ENCODE measurements at regions not wholly inside any gene's neighbourhood (a gene's known extent, or its start where the extent isn't known, plus 50 kb on each side); places are given as distances from the start of the nearest gene placed in this dataset.

DNA sequence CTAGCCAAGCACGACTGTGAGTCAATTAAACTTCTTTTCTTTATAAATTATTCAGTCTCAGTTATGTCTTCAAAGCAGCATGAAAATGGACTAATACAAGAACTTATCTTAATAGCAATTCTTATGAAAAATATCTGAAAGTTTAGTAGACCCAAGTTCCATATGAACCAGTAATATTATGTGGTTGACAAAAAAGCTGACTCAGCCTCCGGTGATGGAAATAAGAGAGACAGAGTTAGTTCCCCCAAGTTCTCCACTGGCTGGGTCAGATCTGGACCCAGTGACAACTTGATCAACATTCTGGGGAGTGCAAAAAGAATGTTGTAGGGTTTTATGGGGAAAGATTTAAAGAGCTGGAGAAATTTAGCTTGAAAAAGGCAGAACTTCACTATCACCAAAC is 72.5 kb upstream of the DNAH14 start:
- Histone ChIP-seq H3K4me1 (ENCODE audit: low read depth, poor library complexity, severe bottlenecking) (peaks cover 16% of the 10 kb centered on the region), H3K79me2 (ENCODE audit: insufficient read depth, low read depth) (no peaks in the 10 kb centered on the region), H3K36me3 (ENCODE audit: insufficient read depth) (no peaks in the 10 kb centered on the region), H3K9ac (no peak overlapping the region), H3K4me3 (IDR thresholded peaks at IDR 0.05; ENCODE audit: insufficient read depth, low read depth, low read length) (no peak overlapping the region), H3K27ac (no peak overlapping the region), H4K20me1 (ENCODE audit: insufficient read depth) (no peaks in the 10 kb centered on the region), H3K27me3 (ENCODE audit: insufficient read depth, low read depth) (no peaks in the 10 kb centered on the region), H3K4me2 (no peak overlapping the region), H2AFZ (ENCODE audit: low read depth) (no peak overlapping the region)
- TF ChIP-seq, protein P1, sequence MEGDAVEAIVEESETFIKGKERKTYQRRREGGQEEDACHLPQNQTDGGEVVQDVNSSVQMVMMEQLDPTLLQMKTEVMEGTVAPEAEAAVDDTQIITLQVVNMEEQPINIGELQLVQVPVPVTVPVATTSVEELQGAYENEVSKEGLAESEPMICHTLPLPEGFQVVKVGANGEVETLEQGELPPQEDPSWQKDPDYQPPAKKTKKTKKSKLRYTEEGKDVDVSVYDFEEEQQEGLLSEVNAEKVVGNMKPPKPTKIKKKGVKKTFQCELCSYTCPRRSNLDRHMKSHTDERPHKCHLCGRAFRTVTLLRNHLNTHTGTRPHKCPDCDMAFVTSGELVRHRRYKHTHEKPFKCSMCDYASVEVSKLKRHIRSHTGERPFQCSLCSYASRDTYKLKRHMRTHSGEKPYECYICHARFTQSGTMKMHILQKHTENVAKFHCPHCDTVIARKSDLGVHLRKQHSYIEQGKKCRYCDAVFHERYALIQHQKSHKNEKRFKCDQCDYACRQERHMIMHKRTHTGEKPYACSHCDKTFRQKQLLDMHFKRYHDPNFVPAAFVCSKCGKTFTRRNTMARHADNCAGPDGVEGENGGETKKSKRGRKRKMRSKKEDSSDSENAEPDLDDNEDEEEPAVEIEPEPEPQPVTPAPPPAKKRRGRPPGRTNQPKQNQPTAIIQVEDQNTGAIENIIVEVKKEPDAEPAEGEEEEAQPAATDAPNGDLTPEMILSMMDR (conservative IDR thresholded peaks at IDR 0.05; ENCODE audit: low read depth, low read length), result no peak

DNA sequence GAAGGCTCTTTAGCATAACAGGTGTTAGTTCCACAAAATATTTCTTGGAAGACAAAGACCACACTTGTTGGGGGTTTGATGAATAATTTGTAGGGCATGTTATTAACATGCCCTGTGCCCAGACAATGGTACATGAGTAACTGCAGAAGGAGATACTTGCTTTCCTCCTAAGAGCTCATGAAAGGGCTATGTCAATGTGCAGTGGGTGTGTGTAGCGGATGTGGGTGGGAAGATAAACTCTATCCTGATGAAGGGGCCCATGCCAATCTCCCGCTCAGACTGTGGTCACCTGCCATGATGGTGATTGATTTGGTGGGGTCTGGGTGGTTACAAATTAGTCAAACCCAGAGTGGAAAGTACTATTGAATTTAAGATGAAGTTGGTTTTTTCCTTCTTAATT is 69.8 kb upstream of the DNAH14 start:
- no peaks in the 10 kb centered on the region for H3K79me2 ChIP-seq (ENCODE audit: insufficient read depth, low read depth)
- no peaks in the 10 kb centered on the region for H3K36me3 ChIP-seq (ENCODE audit: insufficient read depth)
- no peak overlapping the region for H2AFZ ChIP-seq (ENCODE audit: low read depth)
- TF ChIP-seq, protein P1 (conservative IDR thresholded peaks at IDR 0.05; ENCODE audit: low read depth, low read length), result no peak
- H3K4me2 ChIP-seq, result no peak overlapping the region
- H3K4me1 ChIP-seq (ENCODE audit: low read depth, poor library complexity, severe bottlenecking), result no peaks in the 10 kb centered on the region
- H3K27ac ChIP-seq, result no peak overlapping the region
- H4K20me1 ChIP-seq (ENCODE audit: insufficient read depth), result no peaks in the 10 kb centered on the region
- no peak overlapping the region for H3K4me3 ChIP-seq (IDR thresholded peaks at IDR 0.05; ENCODE audit: insufficient read depth, low read depth, low read length)
- no peaks in the 10 kb centered on the region for H3K27me3 ChIP-seq (ENCODE audit: insufficient read depth, low read depth)
- no peak overlapping the region for H3K9ac ChIP-seq

DNA sequence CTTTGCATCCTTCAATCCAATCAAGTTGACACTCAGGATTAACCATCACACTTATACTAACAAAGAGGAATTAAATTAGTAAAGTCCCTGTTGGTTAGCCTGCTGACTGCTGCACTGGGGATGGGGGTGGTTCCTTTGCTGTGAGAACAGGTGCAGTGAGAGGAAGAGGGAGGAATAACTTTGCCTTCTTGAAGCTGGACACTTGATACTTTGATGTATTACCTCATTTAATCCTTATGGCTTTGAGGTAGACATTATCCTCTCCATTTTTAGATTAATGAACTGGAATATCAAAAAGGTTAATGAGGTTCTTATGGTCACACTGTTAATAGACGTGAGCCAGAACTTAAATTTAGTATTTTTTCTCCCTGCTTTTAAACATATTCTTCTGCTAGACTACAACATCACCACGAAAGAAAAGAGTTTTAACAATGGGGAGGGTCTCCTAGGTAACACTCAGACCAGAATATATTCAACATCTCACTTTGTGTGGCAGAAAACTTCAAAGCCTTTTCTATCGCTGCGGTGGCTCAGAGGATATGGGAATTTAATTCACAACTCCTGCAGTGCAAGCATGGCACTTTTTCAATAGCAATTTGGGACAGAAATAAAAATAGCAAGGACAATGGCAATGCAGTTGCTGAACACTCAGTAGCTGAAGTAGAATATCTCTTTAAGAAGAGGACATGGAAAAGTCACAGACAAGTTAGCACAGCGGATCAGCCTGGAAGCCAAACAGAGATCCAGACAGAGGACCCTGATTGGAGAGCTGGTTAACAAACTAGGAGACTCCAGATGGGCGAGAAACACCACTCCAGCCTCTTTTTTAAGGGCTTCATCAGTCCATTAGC is 68.8 kb upstream of the DNAH14 start:
- Histone ChIP-seq H3K4me3 (IDR thresholded peaks at IDR 0.05; ENCODE audit: insufficient read depth, low read depth, low read length) (no peak overlapping the region), H3K27me3 (ENCODE audit: insufficient read depth, low read depth) (no peaks in the 10 kb centered on the region), H4K20me1 (ENCODE audit: insufficient read depth) (no peaks in the 10 kb centered on the region), H3K36me3 (ENCODE audit: insufficient read depth) (no peaks in the 10 kb centered on the region), H3K27ac (no peak overlapping the region), H3K79me2 (ENCODE audit: insufficient read depth, low read depth) (no peaks in the 10 kb centered on the region), H3K4me2 (no peak overlapping the region), H3K4me1 (ENCODE audit: low read depth, poor library complexity, severe bottlenecking) (no peaks in the 10 kb centered on the region), H2AFZ (ENCODE audit: low read depth) (no peak overlapping the region), H3K9ac (no peak overlapping the region)
- TF ChIP-seq, protein P1 (conservative IDR thresholded peaks at IDR 0.05; ENCODE audit: low read depth, low read length), result no peak

DNA sequence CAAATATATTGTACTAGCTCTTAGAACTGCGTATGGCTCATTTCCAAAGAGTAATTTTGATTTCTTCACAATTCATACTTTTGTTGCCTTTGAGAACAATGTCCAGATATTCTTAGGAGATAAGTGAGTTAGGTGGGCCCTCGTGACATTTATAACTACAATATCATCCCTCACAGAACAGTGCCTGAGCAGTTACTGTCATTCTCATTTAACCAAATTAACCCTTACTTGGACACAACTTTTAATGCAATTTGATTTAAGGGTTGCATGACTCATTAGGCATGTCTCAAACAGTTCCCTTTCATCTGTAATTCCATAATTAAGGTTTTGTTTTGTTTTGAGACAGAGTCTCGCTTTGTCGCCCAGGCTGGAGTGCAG is 68.1 kb upstream of the DNAH14 start:
- Histone ChIP-seq H3K4me3 (IDR thresholded peaks at IDR 0.05; ENCODE audit: insufficient read depth, low read depth, low read length) (no peak overlapping the region), H3K79me2 (ENCODE audit: insufficient read depth, low read depth) (no peaks in the 10 kb centered on the region), H3K27me3 (ENCODE audit: insufficient read depth, low read depth) (no peaks in the 10 kb centered on the region), H4K20me1 (ENCODE audit: insufficient read depth) (no peaks in the 10 kb centered on the region), H3K27ac (no peak overlapping the region), H3K36me3 (ENCODE audit: insufficient read depth) (no peaks in the 10 kb centered on the region), H3K4me1 (ENCODE audit: low read depth, poor library complexity, severe bottlenecking) (no peaks in the 10 kb centered on the region), H2AFZ (ENCODE audit: low read depth) (no peak overlapping the region), H3K9ac (no peak overlapping the region), H3K4me2 (no peak overlapping the region)
- TF ChIP-seq, protein P1 (conservative IDR thresholded peaks at IDR 0.05; ENCODE audit: low read depth, low read length), result no peak
